GM12878 (cell line): ENCODE measurements at regions not wholly inside any gene's neighbourhood (a gene's known extent, or its start where the extent isn't known, plus 50 kb on each side); places are given as distances from the start of the nearest gene placed in this dataset.

Experiments used
- ATAC-seq: fragments of 200-7000 bp; cut with Tn5 transposase; 3 replicates; pipeline ENCODE4 v1.9.1; 2020; ENCODE audit warnings: mild to moderate bottlenecking, moderate library complexity
- BruUV-seq: library from RNA; stranded (reverse); fragments of 400-500 nt; replicated peaks from 2 replicates; lab custom pipeline; 2021; lab: Mats Ljungman, UMichigan
- CTCF ChIA-PET: fragments of 300-600 bp; sonication (Branson Sonifier 250); formaldehyde crosslinking; extraction: SDS; loops from one replicate; lab custom pipeline; 2021; ENCODE audit warnings: inconsistent platforms; lab: Yijun Ruan, JAX
- POLR2A ChIA-PET: fragments of 350-600 bp; formaldehyde crosslinking; extraction: SDS; loops from one replicate; lab custom pipeline; 2021; ENCODE audit warnings: inconsistent platforms; lab: Charles Lee
- RAD21 ChIA-PET: fragments of 300-600 bp; sonication (Branson Sonifier 250); formaldehyde crosslinking; loops from one replicate; lab custom pipeline; 2023; ENCODE audit warnings: antibody characterized with exemption; ENCODE audit not compliant: unreplicated experiment; lab: Charles Lee
- SMC1A ChIA-PET: fragments of 300-600 bp; sonication (Branson Sonifier 250); formaldehyde crosslinking; loops from one replicate; lab custom pipeline; 2023; ENCODE audit not compliant: unreplicated experiment, uncharacterized antibody; lab: Charles Lee
- DNase-seq: peaks from one replicate; pipeline ENCODE4 v3.0.0-alpha.2; 2011; ENCODE audit warnings: low read depth, low spot score
- FAIRE-seq: peaks from 3 replicates; lab custom pipeline; 2011; peaks lifted over from hg19 to GRCh38; lab: Jason Lieb, UNC
- H2AFZ ChIP-seq: 2 replicates; pipeline ENCODE4 v1.6.0; 2011; ENCODE audit warnings: low read depth, low read length, control low read depth; ENCODE audit not compliant: control insufficient read depth
- H3K27ac ChIP-seq: 2 replicates; pipeline ENCODE4 v1.5.1; 2011; ENCODE audit warnings: control low read depth; ENCODE audit not compliant: control insufficient read depth, insufficient read depth
- H3K27me3 ChIP-seq, 2 experiments: replicated peaks in 1 of 2; 2 replicates each; pipeline versions ENCODE4 v1.6.0 to v1.6.1; 2011; ENCODE audit warnings: low read length in 1 of 2; ENCODE audit not compliant: control insufficient read depth in 2 of 2, insufficient read depth in 2 of 2
- H3K36me3 ChIP-seq, 2 experiments: 2 replicates each; pipeline ENCODE4 v1.5.1; 2011; ENCODE audit warnings: low read length in 1 of 2; ENCODE audit not compliant: control insufficient read depth in 2 of 2, insufficient read depth in 2 of 2
- H3K4me1 ChIP-seq: 2 replicates; pipeline ENCODE4 v1.6.1; 2011; ENCODE audit warnings: mild to moderate bottlenecking, low read length, moderate library complexity, mixed read lengths; ENCODE audit not compliant: control insufficient read depth, insufficient read depth
- H3K4me2 ChIP-seq: 2 replicates; pipeline ENCODE4 v1.6.0; 2011; ENCODE audit warnings: control low read depth; ENCODE audit not compliant: control insufficient read depth, insufficient read depth
- H3K4me3 ChIP-seq: fragments of 200-600 bp; sonication (generic); 2 replicates; pipeline ENCODE4 v1.5.1; 2016
- H3K79me2 ChIP-seq: 2 replicates; pipeline ENCODE4 v1.6.0; 2011; ENCODE audit warnings: low read length; ENCODE audit not compliant: control insufficient read depth, insufficient read depth
- H3K9ac ChIP-seq: 2 replicates; pipeline ENCODE4 v1.8.0; 2011; ENCODE audit warnings: low read length, control low read depth, mixed read lengths; ENCODE audit not compliant: control insufficient read depth, insufficient read depth
- H3K9me3 ChIP-seq: replicated peaks from 3 replicates; pipeline ENCODE4 v1.5.1; 2011; ENCODE audit warnings: mild to moderate bottlenecking, low read length; ENCODE audit not compliant: control insufficient read depth, insufficient read depth
- H4K20me1 ChIP-seq: 2 replicates; pipeline ENCODE4 v1.6.0; 2011; ENCODE audit not compliant: control insufficient read depth, insufficient read depth
- BACH1 ChIP-seq: fragments of 450-650 bp; IDR thresholded peaks from 2 replicates; pipeline ENCODE4 v1.6.1; 2017; ENCODE audit warnings: mild to moderate bottlenecking, borderline replicate concordance
- BCL3 ChIP-seq: IDR thresholded peaks from 2 replicates; pipeline ENCODE4 v1.6.1; 2011; ENCODE audit warnings: borderline replicate concordance, low read depth, mild to moderate bottlenecking, moderate library complexity, low read length; ENCODE audit not compliant: insufficient read depth, poor library complexity, severe bottlenecking
- CEBPB ChIP-seq, 2 experiments: fragments of 150-350 bp in 1 of 2; IDR thresholded peaks; 2 replicates each; pipeline ENCODE4 v1.6.1; 2012 to 2014; ENCODE audit warnings: low read depth in 2 of 2, low read length in 2 of 2, borderline replicate concordance in 1 of 2, inconsistent platforms in 1 of 2
- EP300 ChIP-seq, 2 experiments: fragments of 150-350 bp in 1 of 2; IDR thresholded peaks; 2 replicates each; pipeline ENCODE4 v1.6.1; 2011 to 2012; ENCODE audit warnings: low read depth in 2 of 2, low read length in 2 of 2, borderline replicate concordance in 1 of 2, improper control_type of control experiment in 1 of 2, inconsistent platforms in 1 of 2; ENCODE audit not compliant: control insufficient read depth in 1 of 2
- ESRRA ChIP-seq: IDR thresholded peaks from 2 replicates; pipeline ENCODE4 v1.6.1; 2012; ENCODE audit warnings: mild to moderate bottlenecking, low read length, improper control_type of control experiment
- FOXK2 ChIP-seq: fragments of 450-650 bp; IDR thresholded peaks from 2 replicates; pipeline ENCODE4 v1.6.1; 2017; ENCODE audit warnings: mild to moderate bottlenecking, moderate library complexity
- HDAC6 ChIP-seq: fragments of 200-600 bp; sonication (generic); IDR thresholded peaks from one replicate; pipeline ENCODE4 v1.8.0; 2017; ENCODE audit warnings: antibody characterized with exemption; ENCODE audit not compliant: unreplicated experiment
- JUNB ChIP-seq: IDR thresholded peaks from 2 replicates; pipeline ENCODE4 v1.6.1; 2016; ENCODE audit warnings: antibody characterized with exemption, mild to moderate bottlenecking
- MXI1 ChIP-seq: fragments of 150-350 bp; IDR thresholded peaks from 2 replicates; pipeline ENCODE4 v1.6.1; 2011; ENCODE audit warnings: low read depth, mild to moderate bottlenecking, inconsistent platforms, low read length, improper control_type of control experiment
- POLR2AphosphoS2 ChIP-seq: IDR thresholded peaks from 2 replicates; pipeline ENCODE4 v1.6.1; 2011; ENCODE audit warnings: low read depth, mild to moderate bottlenecking, low read length, improper control_type of control experiment, moderate library complexity
- RAD21 ChIP-seq: IDR thresholded peaks from 2 replicates; pipeline ENCODE4 v1.6.1; 2011; ENCODE audit warnings: mild to moderate bottlenecking, low read depth, low read length, moderate library complexity; ENCODE audit not compliant: insufficient read depth
- REST ChIP-seq: IDR thresholded peaks from 2 replicates; pipeline ENCODE4 v1.6.1; 2012; ENCODE audit warnings: mild to moderate bottlenecking, low read depth, low read length
- SIN3A ChIP-seq: IDR thresholded peaks from 2 replicates; pipeline ENCODE4 v1.6.1; 2012; ENCODE audit warnings: low read depth, low read length, improper control_type of control experiment
- SMAD5 ChIP-seq: IDR thresholded peaks from 2 replicates; pipeline ENCODE4 v1.6.1; 2016; ENCODE audit warnings: antibody characterized with exemption, low read depth
- STAT1 ChIP-seq: fragments of 450-650 bp; conservative IDR thresholded peaks from 2 replicates; pipeline ENCODE4 v1.6.1; 2014; ENCODE audit warnings: antibody characterized with exemption, mild to moderate bottlenecking
- WGBS: methylation state at CpG from one replicate; pipeline ENCODE4 v1.1.6; 2016; ENCODE audit warnings: low lambda C conversion rate; ENCODE audit not compliant: insufficient replicate concordance, insufficient coverage; ENCODE audit errors: missing lambda C conversion rate; 5-methylcytosine and 5-hydroxymethylcytosine counted together
- in situ Hi-C: fragments of 300-500 bp; cut with MboI; formaldehyde crosslinking; loops from 9 replicates; pipeline ENCODE4 v1.14.3; 2018; ENCODE audit warnings: mixed read lengths
- intact Hi-C: fragments of 100-400 bp; cut with micrococcal nuclease; formaldehyde crosslinking; loops from one replicate; pipeline ENCODE4 v1.14.2; 2022; ENCODE audit not compliant: unreplicated experiment

GRCh38 chr11:10373929-10374328 lies 69.1 kb downstream of the ADM start:
- ChIA-PET CTCF (interaction anchor here (1.2 kb wide), 1 partner anchor 166 kb away, joined by 3 read pairs; no protein-coding TSS in a partner anchor), SMC1A (no interaction called here)
- BruUV-seq: no TSS peak

GRCh38 chr11:10374386-10374785 lies 69.5 kb downstream of the ADM start:
- H3K27ac ChIP-seq: no peak overlapping the region
- no peak overlapping the region for H3K4me3 ChIP-seq
- WGBS: 0% methylated on average over 1 of the region's 1 CpG
- no peaks in the 10 kb centered on the region for H4K20me1 ChIP-seq
- no TSS peak for BruUV-seq
- ChIA-PET CTCF (interaction anchor here (0.6 to 1.7 kb wide), 3 partner anchors 8 to 167 kb away, joined by 3 to 6 read pairs (median 4); no protein-coding TSS in a partner anchor), RAD21 (no interaction called here), POLR2A (no interaction called here), SMC1A (no interaction called here)
- intact Hi-C loops: no loop called here
- H3K79me2 ChIP-seq: no peaks in the 10 kb centered on the region
- no peaks in the 10 kb centered on the region for H3K9me3 ChIP-seq
- H3K4me2 ChIP-seq: no peak overlapping the region
- H3K4me1 ChIP-seq: no peaks in the 10 kb centered on the region
- H2AFZ ChIP-seq: no peak overlapping the region
- DNase-seq (no peak), FAIRE-seq (no peak), ATAC-seq (no peak)
- in situ Hi-C loops: no loop called here
- H3K36me3 ChIP-seq: no peaks in the 10 kb centered on the region
- no peaks in the 10 kb centered on the region; a peak in 1 of 4 replicates for H3K27me3 ChIP-seq
- no peak overlapping the region for H3K9ac ChIP-seq
- TF ChIP-seq POLR2AphosphoS2 (no peak), BCL3 (no peak), REST (no peak), CEBPB (IDR thresholded peaks at IDR 0.05; ENCODE audit: borderline replicate concordance in 1 of 2, low read depth in 2 of 2, low read length in 2 of 2) (no peak), SMAD5 (no peak), FOXK2 (no peak), STAT1 (no peak), HDAC6 (no peak)

More at GRCh38 chr11:10373929-10374328, 69.1 kb downstream of the ADM start:
- H4K20me1 ChIP-seq: no peaks in the 10 kb centered on the region
- RAD21 ChIA-PET: no interaction called here
- no peak overlapping the region for H2AFZ ChIP-seq
- no peaks in the 10 kb centered on the region; a peak in 1 of 4 replicates for H3K27me3 ChIP-seq
- H3K9ac ChIP-seq: no peak overlapping the region
- POLR2A ChIA-PET: no interaction called here
- no peak for ATAC-seq
- no peak overlapping the region for H3K4me3 ChIP-seq
- 0% methylated on average over 1 of the region's 1 CpG for WGBS
- in situ Hi-C loops: no loop called here
- no peak overlapping the region for H3K27ac ChIP-seq
- H3K36me3 ChIP-seq: no peaks in the 10 kb centered on the region
- FAIRE-seq: no peak
- TF ChIP-seq SIN3A (no peak), BACH1 (no peak), RAD21 (no peak), EP300 (IDR thresholded peaks at IDR 0.05; ENCODE audit: borderline replicate concordance in 1 of 2, control insufficient read depth in 1 of 2, low read depth in 2 of 2, low read length in 2 of 2) (no peak), ESRRA (no peak), MXI1 (no peak), FOXK2 (no peak), JUNB (no peak), STAT1 (no peak)
- intact Hi-C loops: no loop called here
- H3K4me2 ChIP-seq: no peak overlapping the region
- H3K4me1 ChIP-seq: no peaks in the 10 kb centered on the region
- no peak for DNase-seq
- no peaks in the 10 kb centered on the region for H3K9me3 ChIP-seq
- no peaks in the 10 kb centered on the region for H3K79me2 ChIP-seq
